ENCODE measurements at regions not wholly inside any gene's neighbourhood (a gene's known extent, or its start where the extent isn't known, plus 50 kb on each side); places are given as distances from the start of the nearest gene placed in this dataset.
"Not testable (repeated sequence)": the region's sequence is repeated elsewhere in the genome, so short reads cannot be mapped to it uniquely, and the experiment has no call there.

DNA sequence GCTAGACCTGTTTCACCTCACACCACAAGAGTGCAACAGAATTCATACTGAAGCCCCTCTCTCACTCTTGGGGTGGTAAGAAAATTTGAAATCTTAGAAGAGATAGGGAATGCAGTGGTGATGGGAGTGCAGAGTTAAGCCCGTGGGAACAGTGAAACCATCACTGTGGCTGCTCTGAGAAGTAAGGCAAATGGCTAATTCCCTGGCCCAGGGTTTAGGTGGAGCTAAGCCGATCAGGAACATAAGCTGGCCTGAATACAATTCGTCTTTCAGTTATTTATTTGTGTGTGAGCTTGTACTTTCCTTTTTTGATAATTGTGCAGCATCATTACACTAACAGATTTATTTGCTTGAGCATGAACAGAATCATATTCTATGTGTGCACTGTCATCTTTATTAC, 1070.6 kb downstream of the STPG2 start:
- H3K36me3 Mint-ChIP-seq = no peaks in the 10 kb centered on the region
- H3K9me3 Mint-ChIP-seq = no peaks in the 10 kb centered on the region
- no peak overlapping the region for H3K27ac Mint-ChIP-seq
- DNase-seq (ENCODE audit: low spot score in 2 of 2, unreplicated experiment in 2 of 2) = no peak
- H3K4me3 Mint-ChIP-seq = no peak overlapping the region
- TF ChIP-seq, protein P1, sequence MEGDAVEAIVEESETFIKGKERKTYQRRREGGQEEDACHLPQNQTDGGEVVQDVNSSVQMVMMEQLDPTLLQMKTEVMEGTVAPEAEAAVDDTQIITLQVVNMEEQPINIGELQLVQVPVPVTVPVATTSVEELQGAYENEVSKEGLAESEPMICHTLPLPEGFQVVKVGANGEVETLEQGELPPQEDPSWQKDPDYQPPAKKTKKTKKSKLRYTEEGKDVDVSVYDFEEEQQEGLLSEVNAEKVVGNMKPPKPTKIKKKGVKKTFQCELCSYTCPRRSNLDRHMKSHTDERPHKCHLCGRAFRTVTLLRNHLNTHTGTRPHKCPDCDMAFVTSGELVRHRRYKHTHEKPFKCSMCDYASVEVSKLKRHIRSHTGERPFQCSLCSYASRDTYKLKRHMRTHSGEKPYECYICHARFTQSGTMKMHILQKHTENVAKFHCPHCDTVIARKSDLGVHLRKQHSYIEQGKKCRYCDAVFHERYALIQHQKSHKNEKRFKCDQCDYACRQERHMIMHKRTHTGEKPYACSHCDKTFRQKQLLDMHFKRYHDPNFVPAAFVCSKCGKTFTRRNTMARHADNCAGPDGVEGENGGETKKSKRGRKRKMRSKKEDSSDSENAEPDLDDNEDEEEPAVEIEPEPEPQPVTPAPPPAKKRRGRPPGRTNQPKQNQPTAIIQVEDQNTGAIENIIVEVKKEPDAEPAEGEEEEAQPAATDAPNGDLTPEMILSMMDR (IDR thresholded peaks at IDR 0.05; ENCODE audit: unreplicated experiment) = no peak
- H3K4me1 Mint-ChIP-seq = no peaks in the 10 kb centered on the region
- H3K27me3 Mint-ChIP-seq (ENCODE audit: low read depth) = no peaks in the 10 kb centered on the region

DNA sequence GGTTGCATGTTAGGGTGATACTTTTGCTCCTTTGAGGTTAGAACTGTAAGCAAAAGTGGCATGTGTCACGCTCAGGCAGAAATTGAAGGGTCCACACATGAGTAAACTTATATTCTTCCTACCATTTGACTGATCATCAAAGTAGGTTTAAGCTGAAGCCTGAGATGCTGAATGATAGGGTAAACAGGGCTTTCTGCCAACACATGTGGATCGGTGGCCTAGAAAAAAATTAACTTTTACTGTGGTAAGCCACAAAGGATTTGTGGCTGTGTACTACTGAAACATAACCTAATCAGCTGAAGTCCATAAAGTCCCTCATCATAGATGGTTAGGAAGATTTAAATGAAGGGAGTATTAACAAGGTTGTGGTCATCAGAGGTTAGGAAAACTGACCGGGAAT, 1070.1 kb downstream of the STPG2 start:
- TF ChIP-seq, protein P1 (IDR thresholded peaks at IDR 0.05; ENCODE audit: unreplicated experiment) = no peak
- no peaks in the 10 kb centered on the region for H3K27me3 Mint-ChIP-seq (ENCODE audit: low read depth)

DNA sequence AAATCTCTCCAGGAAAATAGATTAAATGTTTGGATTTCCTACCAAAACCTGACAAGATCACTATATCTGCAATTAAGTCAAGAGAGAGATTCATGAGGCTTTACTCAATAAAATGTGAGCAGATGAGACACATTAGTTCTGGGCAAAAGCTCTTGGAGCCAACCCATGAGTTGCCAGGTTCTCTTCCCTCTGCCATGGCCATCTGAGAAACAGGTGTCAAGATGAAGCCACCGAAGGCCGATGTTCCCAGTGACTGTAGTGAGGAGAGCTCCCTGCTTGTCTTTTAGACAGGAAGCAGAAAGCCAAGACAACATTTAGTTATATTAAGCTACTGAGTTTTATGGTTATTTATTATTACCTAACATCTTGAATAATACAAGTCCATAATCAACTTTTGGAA, 1068.7 kb downstream of the STPG2 start:
- no peaks in the 10 kb centered on the region for H3K36me3 Mint-ChIP-seq
- H3K27ac Mint-ChIP-seq = no peak overlapping the region
- DNase-seq (ENCODE audit: low spot score in 2 of 2, unreplicated experiment in 2 of 2) = no peak
- no peaks in the 10 kb centered on the region for H3K9me3 Mint-ChIP-seq
- TF ChIP-seq, protein P1 (IDR thresholded peaks at IDR 0.05; ENCODE audit: unreplicated experiment) = no peak
- no peak overlapping the region for H3K4me3 Mint-ChIP-seq
- H3K4me1 Mint-ChIP-seq = no peaks in the 10 kb centered on the region
- no peaks in the 10 kb centered on the region for H3K27me3 Mint-ChIP-seq (ENCODE audit: low read depth)

More for the DNA sequence above, 1070.1 kb downstream of the STPG2 start:
- Mint-ChIP-seq H3K36me3 (no peaks in the 10 kb centered on the region), H3K4me1 (no peaks in the 10 kb centered on the region), H3K27ac (no peak overlapping the region), H3K4me3 (no peak overlapping the region), H3K9me3 (no peaks in the 10 kb centered on the region)
- no peak for DNase-seq (ENCODE audit: low spot score in 2 of 2, unreplicated experiment in 2 of 2)

DNA sequence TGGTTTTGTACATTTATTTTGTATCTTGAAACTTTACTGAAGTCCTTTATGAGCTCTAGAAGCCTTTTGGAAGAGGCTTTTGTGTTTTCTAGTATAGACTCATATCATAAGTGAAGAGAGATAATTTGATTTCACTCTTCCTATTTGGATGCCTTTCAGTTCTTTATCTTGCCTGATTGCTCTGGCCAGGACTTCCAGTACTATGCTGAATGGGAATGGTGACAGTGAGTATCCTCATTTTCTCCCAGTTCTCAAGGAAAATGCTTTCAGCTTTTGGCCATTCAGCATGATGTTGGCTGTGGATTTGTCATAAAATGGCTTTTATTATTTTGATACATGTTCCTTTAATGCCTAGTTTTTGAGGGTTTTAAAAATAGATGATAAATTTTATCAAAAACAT, 1061.3 kb downstream of the STPG2 start:
- peaks cover 6% of the 10 kb centered on the region for H3K4me1 Mint-ChIP-seq
- no peaks in the 10 kb centered on the region for H3K36me3 Mint-ChIP-seq
- TF ChIP-seq, protein P1 (IDR thresholded peaks at IDR 0.05; ENCODE audit: unreplicated experiment) = no peak
- no peaks in the 10 kb centered on the region for H3K9me3 Mint-ChIP-seq
- DNase-seq (ENCODE audit: low spot score in 2 of 2, unreplicated experiment in 2 of 2) = no peak
- no peaks in the 10 kb centered on the region for H3K27me3 Mint-ChIP-seq (ENCODE audit: low read depth)
- H3K4me3 Mint-ChIP-seq = no peak overlapping the region
- H3K27ac Mint-ChIP-seq = no peak overlapping the region

DNA sequence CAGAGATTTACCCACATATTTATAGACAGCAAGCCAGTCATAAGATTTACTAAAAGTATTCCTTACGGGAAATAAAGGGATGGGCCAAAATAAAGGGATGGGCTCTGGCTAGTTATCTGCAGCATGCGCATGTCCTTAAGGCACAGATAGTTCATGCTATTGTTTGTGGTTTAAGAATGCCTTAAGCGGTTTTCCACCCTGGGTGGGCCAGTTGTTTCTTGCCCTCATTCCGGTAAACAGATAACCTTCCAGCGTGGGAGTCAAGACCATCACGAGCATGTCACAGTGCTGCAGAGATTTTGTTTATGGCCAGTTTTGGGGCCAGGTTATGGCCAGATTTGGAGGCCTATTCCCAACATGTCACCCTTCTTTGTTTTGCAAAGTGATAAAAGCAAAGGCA, 1046.2 kb downstream of the STPG2 start:
- H3K4me1 Mint-ChIP-seq; H3K27me3 Mint-ChIP-seq (ENCODE audit: low read depth); H3K4me3 Mint-ChIP-seq; DNase-seq (ENCODE audit: low spot score in 2 of 2, unreplicated experiment in 2 of 2); H3K36me3 Mint-ChIP-seq; H3K27ac Mint-ChIP-seq: not testable (repeated sequence)
- peaks cover 17% of the 10 kb centered on the region for H3K9me3 Mint-ChIP-seq

DNA sequence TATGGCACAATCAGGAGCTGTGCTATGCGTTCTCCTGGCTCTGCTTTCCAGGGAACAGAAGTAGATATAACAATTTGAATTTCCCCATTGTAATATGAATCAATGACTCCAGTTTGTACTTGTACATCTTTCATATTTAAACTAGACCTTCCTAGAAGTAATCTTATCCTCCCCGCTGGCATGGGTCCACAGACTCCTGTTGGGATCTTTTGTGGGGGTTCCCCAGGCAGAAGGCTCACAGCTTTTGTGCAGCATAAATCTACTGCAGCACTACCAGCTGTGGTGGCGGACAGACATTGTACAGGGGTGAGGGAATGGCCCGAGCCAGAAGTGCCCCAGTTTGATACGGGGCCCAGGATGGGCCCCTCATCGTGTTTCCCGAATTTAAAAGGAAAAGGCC, 1042.1 kb downstream of the STPG2 start:
- H3K27me3 Mint-ChIP-seq (ENCODE audit: low read depth); DNase-seq (ENCODE audit: low spot score in 2 of 2, unreplicated experiment in 2 of 2); H3K9me3 Mint-ChIP-seq; H3K4me1 Mint-ChIP-seq; H3K27ac Mint-ChIP-seq; H3K36me3 Mint-ChIP-seq; H3K4me3 Mint-ChIP-seq: not testable (repeated sequence)

DNA sequence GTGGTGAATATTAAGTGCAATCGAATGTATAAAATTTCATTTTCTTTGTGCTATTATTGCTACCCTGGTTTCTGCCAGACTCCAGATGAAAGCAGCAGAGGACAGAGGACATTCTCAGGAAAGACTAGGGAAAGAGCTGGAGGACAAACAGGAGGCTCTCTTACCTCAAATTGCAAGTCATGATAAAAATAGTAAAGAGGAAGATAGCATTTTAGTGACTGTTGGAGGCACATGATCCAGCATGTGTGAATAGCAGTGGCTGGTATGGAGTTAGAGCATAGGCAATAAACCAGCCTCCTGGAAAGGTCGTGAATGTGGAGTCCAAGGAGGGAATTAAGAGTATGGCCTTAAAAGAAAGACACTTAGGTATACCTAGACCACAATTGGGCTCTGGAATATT, 1040.0 kb downstream of the STPG2 start:
- Mint-ChIP-seq H3K4me3 (no peak overlapping the region), H3K27ac (no peak overlapping the region), H3K27me3 (ENCODE audit: low read depth) (no peaks in the 10 kb centered on the region)

More for the DNA sequence above, 1040.0 kb downstream of the STPG2 start:
- Mint-ChIP-seq H3K9me3 (peaks cover 4% of the 10 kb centered on the region), H3K4me1 (no peaks in the 10 kb centered on the region), H3K36me3 (no peaks in the 10 kb centered on the region)
- TF ChIP-seq, protein P1 (IDR thresholded peaks at IDR 0.05; ENCODE audit: unreplicated experiment) = no peak
- DNase-seq (ENCODE audit: low spot score in 2 of 2, unreplicated experiment in 2 of 2) = no peak

All from mesothelial cell of epicardium (in vitro differentiated cells).